Brain microvascular endothelial cell (primary cell): ENCODE measurements at regions not wholly inside any gene's neighbourhood (a gene's known extent, or its start where the extent isn't known, plus 50 kb on each side); places are given as distances from the start of the nearest gene placed in this dataset.
A peak's percentile ranks its signal among the peaks of the same experiment; 100 is the strongest.
"Not testable (repeated sequence)": the region's sequence is repeated elsewhere in the genome, so short reads cannot be mapped to it uniquely, and the experiment has no call there.

Source experiments
- DNase-seq: peaks from one replicate; pipeline ENCODE4 v3.0.0-alpha.2; 2020
- H3K27ac ChIP-seq: fragments of 250-450 bp; sonication (Bioruptor Pico); 2 replicates; pipeline ENCODE4 v1.5.1; 2020; ENCODE audit warnings: mild to moderate bottlenecking, moderate library complexity
- H3K27me3 ChIP-seq: fragments of 250-450 bp; sonication (Bioruptor Pico); replicated peaks from 2 replicates; pipeline ENCODE4 v1.5.1; 2020; ENCODE audit warnings: mild to moderate bottlenecking
- H3K36me3 ChIP-seq: fragments of 250-450 bp; sonication (Bioruptor Pico); replicated peaks from 2 replicates; pipeline ENCODE4 v1.5.1; 2020; ENCODE audit warnings: mild to moderate bottlenecking
- H3K4me3 ChIP-seq: 2 replicates; pipeline ENCODE4 v1.5.1; 2011; ENCODE audit warnings: low read depth, mild to moderate bottlenecking, control low read depth, low read length, moderate library complexity
- in situ Hi-C: cut with HindIII; loops from 2 replicates; pipeline ENCODE4 v1.10.0; 2017; ENCODE audit warnings: low sequenced_read_pairs, low pct_ligation_motif_present

DNA sequence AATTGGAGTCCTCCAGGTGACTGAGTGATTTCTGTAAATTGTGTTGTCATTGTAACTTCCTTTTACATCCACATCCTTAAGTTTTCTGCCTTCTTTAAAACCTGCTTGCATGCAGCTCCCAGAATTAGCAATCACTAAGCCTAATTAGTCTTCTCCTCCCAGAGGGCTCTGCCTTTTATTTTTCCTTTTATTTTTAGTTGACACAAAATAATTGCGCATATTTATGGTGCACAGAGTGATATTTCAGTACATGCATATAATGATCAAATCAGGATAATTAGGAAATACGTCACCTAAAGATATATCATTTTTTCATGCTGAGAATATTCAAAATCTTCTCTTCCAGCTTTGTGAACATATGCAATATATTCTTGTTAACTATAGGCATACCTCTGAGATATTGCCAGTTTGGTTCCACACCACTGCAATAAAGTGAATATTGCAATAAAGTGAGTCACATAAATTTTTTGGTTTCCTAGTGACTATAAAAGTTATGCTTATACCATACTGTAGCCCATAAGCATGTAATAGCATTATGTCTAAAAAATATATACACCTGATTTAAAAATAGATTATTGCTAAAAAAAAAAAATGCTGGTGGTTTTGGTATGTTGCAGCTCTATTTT is 210.5 kb downstream of the BCL2L11 start:
- H3K4me3 ChIP-seq, in situ Hi-C loops, DNase-seq, H3K36me3 ChIP-seq, H3K27ac ChIP-seq, H3K27me3 ChIP-seq: not testable (repeated sequence)

GRCh38 chr2:111335220-111335907 is 214.7 kb downstream of the BCL2L11 start:
- in situ Hi-C loops, H3K4me3 ChIP-seq, H3K27me3 ChIP-seq, H3K27ac ChIP-seq, DNase-seq, H3K36me3 ChIP-seq: not testable (repeated sequence)

- H3K27ac ChIP-seq, H3K27me3 ChIP-seq, H3K36me3 ChIP-seq, in situ Hi-C loops, H3K4me3 ChIP-seq, DNase-seq: not testable (repeated sequence)
Measured at GRCh38 chr2:111338474-111338873, 217.8 kb downstream of the BCL2L11 start.

DNA sequence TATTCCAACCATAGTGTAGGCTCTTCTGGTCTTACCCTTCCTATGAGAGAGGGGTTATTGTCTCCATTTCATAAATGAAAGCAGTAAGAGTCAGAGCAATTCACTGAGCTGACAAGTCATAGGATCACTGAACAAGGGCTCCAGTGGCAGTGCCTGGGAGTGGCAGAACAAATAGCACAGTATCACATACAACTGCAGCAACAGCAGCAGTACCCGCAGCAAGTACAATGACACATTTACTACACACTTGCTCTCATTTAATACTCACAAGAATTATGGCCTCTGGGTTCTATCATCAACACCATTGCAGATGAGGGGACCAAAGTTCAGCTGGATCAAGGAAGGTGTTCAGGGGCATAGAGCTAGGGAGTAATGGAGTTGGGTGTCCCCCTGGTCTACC is 218.8 kb downstream of the BCL2L11 start:
- H3K36me3 ChIP-seq, H3K4me3 ChIP-seq, DNase-seq, H3K27me3 ChIP-seq, H3K27ac ChIP-seq, in situ Hi-C loops: not testable (repeated sequence)

DNA sequence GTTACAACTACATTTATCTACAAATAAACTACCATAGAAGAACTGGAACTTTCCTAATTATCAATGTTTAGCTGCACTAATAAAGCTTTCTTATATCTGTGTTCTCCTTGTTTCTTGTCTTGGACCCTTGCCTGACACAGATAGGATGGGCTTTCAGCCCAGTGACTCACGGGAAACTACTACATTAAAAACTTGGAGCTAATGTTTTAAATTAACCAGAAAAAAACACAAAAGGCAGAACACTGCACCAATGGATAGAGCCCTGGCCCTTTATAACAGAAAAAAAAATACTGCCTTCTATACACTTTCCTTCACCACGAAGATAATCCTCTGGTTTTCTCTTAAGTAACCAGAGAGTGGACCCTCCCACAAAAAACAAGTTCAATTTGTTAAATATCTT is 223.9 kb downstream of the BCL2L11 start:
- H3K36me3 ChIP-seq, H3K4me3 ChIP-seq, DNase-seq, H3K27me3 ChIP-seq, H3K27ac ChIP-seq, in situ Hi-C loops: not testable (repeated sequence)

GRCh38 chr2:111345439-111345838 is 224.7 kb downstream of the BCL2L11 start:
- in situ Hi-C loops, H3K27me3 ChIP-seq, DNase-seq, H3K27ac ChIP-seq, H3K36me3 ChIP-seq, H3K4me3 ChIP-seq: not testable (repeated sequence)

DNA sequence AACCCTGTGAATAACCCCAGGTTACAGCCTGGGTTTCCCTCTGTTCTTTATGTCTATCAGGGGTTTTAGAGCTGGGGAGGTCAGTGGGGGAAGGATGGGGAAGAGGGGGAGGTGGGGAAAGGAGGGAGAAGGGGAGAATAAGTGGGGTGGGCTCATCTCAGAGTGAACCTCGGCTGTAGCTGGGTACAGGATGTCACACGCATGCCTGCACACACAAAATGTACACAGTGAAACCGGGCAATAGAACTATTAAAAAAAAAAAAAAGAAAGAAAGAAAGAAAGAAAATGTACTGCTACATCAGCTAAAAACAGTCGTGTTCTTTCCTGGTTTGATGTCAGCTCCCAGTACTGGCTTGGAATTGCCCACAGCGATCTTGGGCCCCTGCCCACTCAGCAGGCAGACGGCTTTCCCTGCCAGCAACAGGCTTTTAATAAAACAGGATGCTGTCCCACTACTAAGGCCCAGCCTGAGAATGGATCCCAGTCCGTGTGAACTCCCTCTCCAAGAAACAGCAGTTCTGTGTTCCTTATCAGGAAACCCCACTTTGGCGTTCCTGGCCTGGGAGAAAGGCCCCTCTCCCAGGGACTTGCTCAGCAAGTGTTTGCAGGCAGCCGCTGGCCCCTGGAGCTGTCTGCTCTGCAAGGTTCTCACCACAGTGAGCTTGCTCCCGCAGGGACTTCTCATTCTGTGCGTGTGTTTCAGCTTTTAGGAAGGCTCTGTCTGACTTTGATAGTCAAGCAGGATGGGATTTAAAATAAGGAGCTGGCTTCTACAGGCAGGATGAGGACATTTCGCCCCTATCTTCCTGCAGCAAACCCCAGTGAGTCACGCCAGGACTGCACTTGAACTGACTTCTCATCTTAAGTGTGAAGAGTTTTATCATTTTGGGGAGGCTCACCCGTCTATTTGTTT is 225.6 kb downstream of the BCL2L11 start:
- H3K27ac ChIP-seq, H3K27me3 ChIP-seq, H3K36me3 ChIP-seq, H3K4me3 ChIP-seq, in situ Hi-C loops: not testable (repeated sequence)
- DNase-seq: peak; percentile 57

GRCh38 chr2:111347695-111348094 is 227.0 kb downstream of the BCL2L11 start:
- in situ Hi-C loops, H3K27ac ChIP-seq, H3K27me3 ChIP-seq, DNase-seq, H3K4me3 ChIP-seq, H3K36me3 ChIP-seq: not testable (repeated sequence)

DNA sequence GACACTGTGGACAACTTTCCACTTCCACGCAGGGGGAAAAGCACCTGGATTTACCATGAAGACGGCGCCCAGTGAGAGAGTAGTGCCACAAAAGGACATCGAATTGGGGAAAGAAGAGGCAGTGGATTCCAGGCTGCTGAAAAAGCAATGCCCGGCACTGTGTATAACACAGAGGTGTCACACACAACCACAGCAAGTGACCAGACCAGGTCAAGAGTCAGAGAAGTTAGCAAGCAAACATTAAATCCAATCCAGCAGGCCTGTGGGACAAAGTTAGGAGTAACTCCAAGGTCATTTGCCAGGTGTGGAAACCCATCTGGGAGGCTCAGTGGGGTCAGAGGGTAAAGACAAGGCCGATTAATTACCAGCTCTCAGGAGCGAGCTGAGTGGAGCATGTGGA is 227.6 kb downstream of the BCL2L11 start:
- DNase-seq, in situ Hi-C loops, H3K27me3 ChIP-seq, H3K4me3 ChIP-seq, H3K27ac ChIP-seq, H3K36me3 ChIP-seq: not testable (repeated sequence)

GRCh38 chr2:111355022-111355817 is 234.5 kb downstream of the BCL2L11 start:
- H3K27ac ChIP-seq, H3K36me3 ChIP-seq, H3K27me3 ChIP-seq, in situ Hi-C loops, H3K4me3 ChIP-seq, DNase-seq: not testable (repeated sequence)

- H3K4me3 ChIP-seq, in situ Hi-C loops, DNase-seq, H3K27ac ChIP-seq, H3K27me3 ChIP-seq, H3K36me3 ChIP-seq: not testable (repeated sequence)
Measured at GRCh38 chr2:111355823-111356511, 235.3 kb downstream of the BCL2L11 start.

DNA sequence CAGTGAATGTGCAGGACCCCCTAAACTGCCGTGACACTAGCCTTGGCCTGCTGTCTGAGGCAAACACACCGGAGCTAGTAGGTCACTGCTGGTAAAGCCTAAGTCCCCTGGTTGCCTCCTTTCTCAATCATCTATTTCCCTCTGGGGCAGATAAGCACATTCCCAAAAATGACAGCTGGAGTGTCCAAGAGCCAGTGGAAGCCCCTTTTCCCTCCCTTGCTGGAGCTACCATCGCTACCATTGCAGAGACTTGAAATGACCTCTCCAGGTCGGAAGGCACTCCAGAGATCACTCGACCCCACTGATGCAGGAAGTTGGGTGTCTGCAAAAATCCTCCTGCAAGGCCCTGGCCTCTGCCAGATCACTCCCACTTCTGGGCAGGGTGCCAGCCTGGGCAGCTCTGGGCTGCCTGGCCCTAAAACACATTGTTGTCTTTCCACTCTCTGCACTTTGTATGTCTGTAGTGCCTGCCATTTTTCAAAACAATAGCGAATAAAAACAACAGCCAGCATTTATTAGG is 235.9 kb downstream of the BCL2L11 start:
- H3K36me3 ChIP-seq, H3K27ac ChIP-seq, H3K27me3 ChIP-seq, H3K4me3 ChIP-seq, in situ Hi-C loops: not testable (repeated sequence)
- peak; percentile 44 for DNase-seq

- H3K27ac ChIP-seq, H3K36me3 ChIP-seq, H3K4me3 ChIP-seq, DNase-seq, H3K27me3 ChIP-seq, in situ Hi-C loops: not testable (repeated sequence)
Measured at GRCh38 chr2:111365986-111366640, 245.4 kb downstream of the BCL2L11 start.
